ENCODE measurements at regions not wholly inside any gene's neighbourhood (a gene's known extent, or its start where the extent isn't known, plus 50 kb on each side); places are given as distances from the start of the nearest gene placed in this dataset.

DNA sequence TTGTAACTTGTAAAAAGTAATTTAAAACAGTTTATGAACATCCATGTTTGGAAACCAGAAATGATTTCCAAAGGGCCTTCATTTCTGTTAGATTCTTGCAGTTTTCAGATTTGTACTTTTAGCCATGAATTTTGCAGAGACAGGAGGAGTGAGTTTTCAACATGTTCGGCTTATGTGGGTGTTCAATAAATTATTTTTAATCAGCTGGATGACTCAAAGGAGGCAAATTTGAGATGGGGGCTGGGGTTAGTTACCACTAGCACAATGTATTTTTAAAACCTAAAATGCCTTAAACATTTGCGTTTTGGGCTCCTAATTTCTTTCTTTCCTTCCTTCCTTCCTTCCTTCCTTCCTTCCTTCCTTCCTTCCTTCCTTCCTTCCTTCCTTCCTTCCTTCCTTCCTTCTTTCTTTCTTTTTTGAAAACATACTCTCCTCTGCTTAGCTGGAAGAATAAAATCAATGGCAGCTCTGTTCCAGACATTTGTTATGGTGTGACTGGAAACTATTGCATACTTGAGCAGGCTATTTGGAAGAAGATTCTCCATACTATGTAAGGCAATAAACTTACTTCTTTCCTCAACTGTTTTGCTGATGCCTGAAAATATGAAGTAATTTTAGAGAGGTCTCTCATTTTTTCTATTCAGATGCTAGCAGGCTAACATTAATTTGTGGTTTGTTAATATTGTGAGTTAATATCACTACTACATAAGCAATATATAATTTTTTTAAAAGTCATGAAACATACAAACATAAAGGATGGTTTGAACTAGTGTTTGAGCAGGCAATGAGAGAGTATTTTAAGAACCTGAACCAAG, 394.4 kb downstream of the NYAP2 start:
- TF ChIP-seq, protein P1, sequence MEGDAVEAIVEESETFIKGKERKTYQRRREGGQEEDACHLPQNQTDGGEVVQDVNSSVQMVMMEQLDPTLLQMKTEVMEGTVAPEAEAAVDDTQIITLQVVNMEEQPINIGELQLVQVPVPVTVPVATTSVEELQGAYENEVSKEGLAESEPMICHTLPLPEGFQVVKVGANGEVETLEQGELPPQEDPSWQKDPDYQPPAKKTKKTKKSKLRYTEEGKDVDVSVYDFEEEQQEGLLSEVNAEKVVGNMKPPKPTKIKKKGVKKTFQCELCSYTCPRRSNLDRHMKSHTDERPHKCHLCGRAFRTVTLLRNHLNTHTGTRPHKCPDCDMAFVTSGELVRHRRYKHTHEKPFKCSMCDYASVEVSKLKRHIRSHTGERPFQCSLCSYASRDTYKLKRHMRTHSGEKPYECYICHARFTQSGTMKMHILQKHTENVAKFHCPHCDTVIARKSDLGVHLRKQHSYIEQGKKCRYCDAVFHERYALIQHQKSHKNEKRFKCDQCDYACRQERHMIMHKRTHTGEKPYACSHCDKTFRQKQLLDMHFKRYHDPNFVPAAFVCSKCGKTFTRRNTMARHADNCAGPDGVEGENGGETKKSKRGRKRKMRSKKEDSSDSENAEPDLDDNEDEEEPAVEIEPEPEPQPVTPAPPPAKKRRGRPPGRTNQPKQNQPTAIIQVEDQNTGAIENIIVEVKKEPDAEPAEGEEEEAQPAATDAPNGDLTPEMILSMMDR (IDR thresholded peaks at IDR 0.05) = no peak
- DNase-seq (ENCODE audit: low spot score) = no peak
- Histone ChIP-seq H3K27ac (no peak overlapping the region), H3K4me3 (no peak overlapping the region)

DNA sequence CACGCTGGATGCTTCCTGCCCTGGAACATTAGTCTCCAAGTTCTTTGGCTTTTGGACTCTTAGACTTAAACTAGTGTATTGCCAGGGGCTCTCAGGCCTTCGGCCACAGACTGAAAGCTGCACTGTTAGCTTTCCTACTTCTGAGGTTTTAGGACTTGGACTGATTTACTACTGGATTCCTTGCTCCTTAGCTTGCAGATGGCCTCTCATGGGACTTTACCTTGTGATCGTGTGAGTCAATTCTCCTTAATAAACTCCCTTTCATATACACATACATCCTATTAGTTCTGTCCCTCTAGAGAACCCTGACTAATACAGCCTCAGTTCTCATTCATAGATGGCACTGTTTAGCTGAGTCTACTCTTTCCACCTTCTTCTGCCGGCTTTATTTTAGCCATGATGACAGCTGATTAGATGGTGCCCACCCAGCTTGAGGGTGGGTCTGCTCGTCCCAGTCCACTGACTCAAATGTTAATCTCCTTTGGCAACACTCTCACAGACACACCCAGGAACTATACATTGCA, 389.1 kb downstream of the NYAP2 start:
- no peak for DNase-seq (ENCODE audit: low spot score)
- no peak overlapping the region for H3K27ac ChIP-seq
- no peak overlapping the region for H3K4me3 ChIP-seq
- TF ChIP-seq, protein P1 (IDR thresholded peaks at IDR 0.05) = no peak

DNA sequence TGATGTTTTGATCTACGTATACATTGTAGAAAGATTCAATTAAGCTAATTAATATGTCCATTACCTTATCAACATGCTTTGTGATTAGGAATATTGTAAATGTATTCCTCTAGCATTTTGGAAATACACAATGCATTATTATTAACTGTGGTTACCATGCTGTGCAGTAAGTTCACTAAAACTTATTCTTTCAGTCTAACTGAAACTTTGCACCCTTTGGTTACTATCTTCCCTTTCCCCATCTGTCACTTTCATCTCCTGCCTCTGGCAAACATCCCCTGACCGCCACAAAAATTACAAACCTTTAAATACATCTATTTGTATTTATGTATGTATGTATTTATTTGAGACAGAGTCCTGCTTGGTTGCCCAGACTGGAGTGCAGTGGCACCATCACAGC, 388.0 kb downstream of the NYAP2 start:
- H3K27ac ChIP-seq = no peak overlapping the region
- H3K4me3 ChIP-seq = no peak overlapping the region
- DNase-seq (ENCODE audit: low spot score) = no peak
- TF ChIP-seq, protein P1 (IDR thresholded peaks at IDR 0.05) = no peak

DNA sequence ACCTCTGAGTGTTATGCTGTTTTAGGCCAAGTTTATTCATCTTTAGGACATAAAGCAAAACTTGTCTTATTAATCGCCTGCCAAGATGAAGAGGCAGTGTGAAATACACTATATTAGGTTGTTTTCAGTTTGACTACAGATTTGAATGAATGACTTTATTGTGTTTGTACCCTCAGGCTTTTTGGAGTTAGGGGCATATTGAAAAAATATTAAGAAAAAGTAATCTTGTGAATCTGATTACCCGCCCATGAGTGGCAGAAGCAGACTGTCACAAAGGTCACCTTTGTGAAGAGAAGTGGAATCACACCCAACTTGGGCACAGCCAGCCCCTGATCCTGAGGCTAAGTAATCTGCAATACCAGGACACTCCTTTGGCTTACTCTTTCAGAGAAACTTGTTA, 382.5 kb downstream of the NYAP2 start:
- Histone ChIP-seq H3K4me3 (no peak overlapping the region), H3K27ac (no peak overlapping the region)
- DNase-seq (ENCODE audit: low spot score) = no peak
- TF ChIP-seq, protein P1 (IDR thresholded peaks at IDR 0.05) = no peak

DNA sequence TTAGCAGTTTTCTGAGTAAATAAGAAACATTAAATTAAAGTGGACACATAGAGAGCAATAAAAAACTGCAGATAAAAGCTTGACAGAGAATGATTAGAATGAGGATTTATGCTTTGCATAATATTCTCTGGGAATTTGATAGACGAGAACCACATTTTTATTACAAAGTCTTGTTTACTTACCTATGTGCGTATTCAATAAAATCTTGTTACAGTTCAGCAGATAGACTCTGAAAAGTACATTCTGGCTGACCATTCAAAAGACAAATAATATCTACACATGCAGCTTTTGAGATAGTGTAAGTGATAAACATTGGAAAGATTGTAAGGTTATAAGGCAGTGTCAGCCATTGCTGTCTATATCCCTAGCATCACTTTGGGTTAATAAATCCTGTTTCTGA, 381.6 kb downstream of the NYAP2 start:
- no peak for DNase-seq (ENCODE audit: low spot score)
- TF ChIP-seq, protein P1 (IDR thresholded peaks at IDR 0.05) = no peak
- H3K4me3 ChIP-seq = no peak overlapping the region
- no peak overlapping the region for H3K27ac ChIP-seq

DNA sequence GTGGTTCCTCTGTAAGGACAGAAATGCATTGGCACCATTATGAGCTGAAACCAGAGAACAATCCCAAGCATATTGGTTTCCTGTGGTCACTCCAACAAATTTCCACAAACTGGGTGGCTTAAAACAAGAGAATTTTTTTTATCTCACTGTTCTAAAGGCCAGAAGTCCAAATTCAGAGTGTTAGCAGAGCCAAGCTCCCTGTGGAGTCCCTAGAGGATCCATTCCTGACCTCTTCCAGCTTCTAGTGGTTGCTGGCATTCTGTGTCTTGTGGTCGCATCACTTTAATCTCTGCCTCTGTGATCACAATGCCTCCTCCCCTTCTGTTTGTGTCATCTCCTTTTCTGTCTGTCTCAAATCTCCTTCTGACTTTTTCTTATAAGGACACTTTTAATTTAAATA, 380.3 kb downstream of the NYAP2 start:
- TF ChIP-seq, protein P1 (IDR thresholded peaks at IDR 0.05) = no peak
- no peak for DNase-seq (ENCODE audit: low spot score)
- no peak overlapping the region for H3K27ac ChIP-seq
- no peak overlapping the region for H3K4me3 ChIP-seq

DNA sequence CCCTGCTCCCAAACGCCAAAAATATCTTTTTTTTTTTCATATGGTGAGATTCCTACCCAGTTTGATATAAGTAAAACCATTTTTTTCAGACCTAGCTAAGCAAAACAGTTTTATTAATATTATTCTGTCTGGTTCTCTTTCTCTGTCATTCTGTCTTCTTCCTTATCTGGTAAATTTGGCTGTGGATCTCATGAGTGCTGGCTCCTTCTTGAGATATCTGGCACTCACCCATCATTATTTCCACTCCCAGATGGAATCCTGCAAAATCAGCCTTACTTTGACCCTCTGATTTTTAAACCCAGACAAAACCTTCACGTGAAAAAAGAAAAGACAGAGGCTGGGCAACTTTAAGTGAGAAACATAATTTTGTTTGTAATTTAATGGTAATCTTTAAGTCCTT, 373.6 kb downstream of the NYAP2 start:
- Histone ChIP-seq H3K27ac (no peak overlapping the region), H3K4me3 (no peak overlapping the region)
- TF ChIP-seq, protein P1 (IDR thresholded peaks at IDR 0.05) = no peak
- DNase-seq (ENCODE audit: low spot score) = no peak

Measured in coronary artery (tissue), 2 donors.